ENCODE measurements at regions not wholly inside any gene's neighbourhood (a gene's known extent, or its start where the extent isn't known, plus 50 kb on each side); places are given as distances from the start of the nearest gene placed in this dataset.
A peak's percentile ranks its signal among the peaks of the same experiment; 100 is the strongest.

DNA sequence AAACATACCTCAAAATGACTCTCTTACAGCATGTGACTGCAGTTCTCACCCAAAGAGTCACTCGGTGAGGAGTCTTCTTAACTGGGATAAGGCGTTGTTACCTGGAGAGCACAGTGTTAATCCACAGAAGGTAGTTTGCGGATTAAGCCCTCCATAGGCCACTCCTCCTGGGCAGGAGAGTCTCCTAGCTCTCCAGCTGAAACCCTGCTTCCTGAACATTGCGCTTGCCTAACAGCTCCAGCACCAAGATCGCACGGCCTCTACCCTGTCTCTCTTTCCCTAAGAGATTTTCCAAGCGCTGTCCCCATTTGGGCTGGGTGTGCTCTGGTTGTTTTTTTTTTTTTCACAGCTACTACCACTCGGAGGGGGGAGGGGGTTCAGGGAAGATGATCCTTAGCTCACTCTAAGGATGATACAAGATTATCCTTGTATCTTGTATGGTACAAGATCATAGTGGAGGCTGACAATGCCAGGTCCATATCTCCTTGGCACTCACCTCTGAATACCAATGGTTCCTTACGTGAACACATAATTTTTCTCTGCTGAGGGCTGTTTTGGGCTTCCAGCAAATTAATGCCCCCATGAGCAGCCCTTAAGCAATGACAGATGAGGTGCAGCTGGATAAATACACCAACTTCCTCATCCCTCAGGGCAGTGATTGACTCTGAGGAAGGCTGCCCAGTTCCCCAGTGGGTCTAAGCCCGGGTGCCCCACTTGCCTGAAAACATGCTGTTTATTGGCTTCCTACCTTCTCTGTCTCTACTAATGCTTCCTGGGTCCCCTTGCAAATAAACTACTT is 185.2 kb upstream of the TSC22D2 start:
- no peak overlapping the region for H3K4me3 ChIP-seq
- no peak overlapping the region for H3K27ac ChIP-seq
- H3K36me3 ChIP-seq: no peaks in the 10 kb centered on the region
- H3K9me3 ChIP-seq: peaks cover 0 to under 1% (median 0%) of the 10 kb centered on the region in 3 donors
- no peak for TF ChIP-seq POLR2A (IDR thresholded peaks at IDR 0.05)
- no peak for TF ChIP-seq POLR2AphosphoS5 (IDR thresholded peaks at IDR 0.05)
- no peak for TF ChIP-seq EP300 (IDR thresholded peaks at IDR 0.05)
- TF ChIP-seq CTCF (IDR thresholded peaks at IDR 0.05): no peak
- no peaks in the 10 kb centered on the region for H3K27me3 ChIP-seq
- peaks cover 0 to 26% (median 0%) of the 10 kb centered on the region in 3 donors for H3K4me1 ChIP-seq
- WGBS, 2 donors (ENCODE audit: low coverage in 1 of 2): 83 to 89% methylated on average over 8 of the region's 10 CpGs
- no peak for ATAC-seq

DNA sequence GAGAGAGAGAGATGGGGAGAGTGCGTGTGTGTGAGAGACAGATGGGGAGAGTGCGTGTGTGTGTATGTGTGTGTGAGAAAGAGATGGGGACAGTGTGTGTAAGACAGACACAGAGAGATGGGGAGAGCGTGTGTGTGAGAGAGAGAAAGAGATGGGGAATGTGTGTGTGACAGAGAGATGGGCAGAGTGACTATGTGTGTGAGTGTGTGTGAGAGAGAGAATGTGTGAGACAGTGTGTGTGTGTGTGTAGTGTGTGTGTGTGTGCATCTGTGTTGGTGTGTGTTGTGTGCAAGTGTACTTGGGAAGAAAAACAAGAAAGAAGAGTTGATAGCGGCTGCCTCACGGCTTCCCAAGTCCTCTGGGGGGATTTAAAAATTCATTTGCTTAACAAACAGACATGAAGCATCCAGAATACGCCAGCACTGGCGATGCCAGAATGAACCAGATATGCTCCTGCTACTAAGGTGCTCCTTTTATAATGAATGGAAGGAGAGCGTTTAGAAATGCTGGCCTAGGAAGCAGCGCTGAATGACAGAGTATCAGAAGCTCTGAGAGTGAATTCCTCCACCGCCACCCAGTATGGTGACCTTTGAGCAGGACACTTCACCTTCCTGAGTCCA is 186.1 kb upstream of the TSC22D2 start:
- Histone ChIP-seq H3K4me1 (peaks cover 0 to 26% (median 0%) of the 10 kb centered on the region in 3 donors), H3K9me3 (peaks cover 0 to 4% (median 0%) of the 10 kb centered on the region in 3 donors), H3K27ac (no peak overlapping the region), H3K36me3 (no peaks in the 10 kb centered on the region), H3K27me3 (no peaks in the 10 kb centered on the region), H3K4me3 (no peak overlapping the region)
- ATAC-seq: no peak
- WGBS, 2 donors (ENCODE audit: low coverage in 1 of 2): 74 to 94% methylated on average over 10 of the region's 10 CpGs
- TF ChIP-seq POLR2A (IDR thresholded peaks at IDR 0.05) (no peak), EP300 (IDR thresholded peaks at IDR 0.05) (no peak), CTCF (IDR thresholded peaks at IDR 0.05) (no peak), POLR2AphosphoS5 (IDR thresholded peaks at IDR 0.05) (no peak)

DNA sequence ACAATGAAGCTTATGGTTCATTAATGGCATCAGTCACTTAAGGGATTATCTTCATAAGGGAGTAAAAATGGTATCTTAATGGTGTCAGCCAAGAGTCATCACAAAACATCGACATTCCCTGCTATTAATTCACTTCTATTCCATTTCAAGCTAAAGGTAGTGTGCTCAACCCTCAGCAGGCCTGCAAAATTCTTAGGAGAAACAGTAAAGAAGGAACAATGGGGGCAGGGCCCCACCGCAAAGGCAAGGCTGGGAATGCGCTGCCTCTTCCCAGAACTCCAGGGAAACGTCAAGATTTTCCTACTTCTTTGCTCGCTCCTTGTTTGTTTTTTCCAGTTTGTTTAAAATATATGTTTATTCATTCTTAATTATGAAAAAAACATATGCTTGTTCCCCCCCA is 187.3 kb upstream of the TSC22D2 start:
- Histone ChIP-seq H3K9me3 (peaks cover 0 to 4% (median 0%) of the 10 kb centered on the region in 3 donors), H3K36me3 (no peaks in the 10 kb centered on the region), H3K27ac (peak overlapping the region in 1 of 4 donors; percentile 48), H3K4me3 (peak overlapping the region in 1 of 2 donors; percentile 40), H3K27me3 (no peaks in the 10 kb centered on the region), H3K4me1 (peaks cover 0 to 29% (median 6%) of the 10 kb centered on the region in 3 donors)
- TF ChIP-seq POLR2AphosphoS5 (IDR thresholded peaks at IDR 0.05) (no peak), CTCF (IDR thresholded peaks at IDR 0.05) (no peak), EP300 (IDR thresholded peaks at IDR 0.05) (no peak), POLR2A (IDR thresholded peaks at IDR 0.05) (no peak)
- WGBS, 2 donors (ENCODE audit: low coverage in 1 of 2): 39 to 45% methylated on average over 5 of the region's 5 CpGs
- ATAC-seq: no peak

- H3K4me3 ChIP-seq: no peak overlapping the region
- no peak overlapping the region for H3K27ac ChIP-seq
- H3K27me3 ChIP-seq: no peaks in the 10 kb centered on the region
- H3K9me3 ChIP-seq: peaks cover 0 to 4% (median 0%) of the 10 kb centered on the region in 3 donors
- H3K36me3 ChIP-seq: no peaks in the 10 kb centered on the region
- no peak for ATAC-seq
- 82 to 88% methylated on average over 3 of the region's 3 CpGs for WGBS, 2 donors (ENCODE audit: low coverage in 1 of 2)
- no peak for TF ChIP-seq CTCF (IDR thresholded peaks at IDR 0.05)
- TF ChIP-seq EP300 (IDR thresholded peaks at IDR 0.05): no peak
- TF ChIP-seq POLR2A (IDR thresholded peaks at IDR 0.05): no peak
- no peak for TF ChIP-seq POLR2AphosphoS5 (IDR thresholded peaks at IDR 0.05)
- peaks cover 0 to 31% (median 6%) of the 10 kb centered on the region in 3 donors for H3K4me1 ChIP-seq
Observed at GRCh38 chr3:150220041-150220440, 188.1 kb upstream of the TSC22D2 start.

Measured in gastroesophageal sphincter (tissue), 4 donors.